HepG2 (cell line): ENCODE measurements at regions not wholly inside any gene's neighbourhood (a gene's known extent, or its start where the extent isn't known, plus 50 kb on each side); places are given as distances from the start of the nearest gene placed in this dataset.

Experiments used
- ATAC-seq: fragments of 200-7000 bp; cut with Tn5 transposase; 3 replicates; pipeline ENCODE4 v1.9.1; 2020; ENCODE audit warnings: mild to moderate bottlenecking, moderate library complexity
- BruUV-seq: library from RNA; stranded (reverse); fragments of 400-500 nt; replicated peaks from 2 replicates; lab custom pipeline; 2021; lab: Mats Ljungman, UMichigan
- CTCF ChIA-PET: fragments of 300-600 bp; formaldehyde crosslinking; extraction: SDS; loops from one replicate; lab custom pipeline; 2021; ENCODE audit warnings: low total read pairs, inconsistent platforms, low intra/inter-chr PET ratio; lab: Yijun Ruan, JAX
- POLR2A ChIA-PET: fragments of 350-600 bp; sonication (Branson Sonifier 250); formaldehyde crosslinking; loops from one replicate; lab custom pipeline; 2020; ENCODE audit warnings: antibody characterized with exemption, inconsistent platforms; lab: Yijun Ruan, JAX
- DNase-seq: peaks from one replicate; pipeline ENCODE4 v3.0.0-alpha.2; 2015; ENCODE audit warnings: low spot score
- FAIRE-seq: peaks from 3 replicates; lab custom pipeline; 2011; peaks lifted over from hg19 to GRCh38; lab: Jason Lieb, UNC
- H2AFZ ChIP-seq: one replicate; pipeline ENCODE4 v1.6.1; 2011; ENCODE audit warnings: low read length, inconsistent platforms
- H3K27ac ChIP-seq: fragments of 300-600 bp; 3 replicates; pipeline ENCODE4 v1.8.0; 2011; ENCODE audit warnings: mixed run types, mild to moderate bottlenecking, mixed read lengths, low read length, inconsistent platforms; ENCODE audit not compliant: insufficient read depth; ENCODE audit errors: extremely low read length
- H3K27me3 ChIP-seq, 2 experiments: fragments of 200-600 bp in 1 of 2; 2 replicates in 1 of 2; 3 replicates in 1 of 2; pipeline versions ENCODE4 v1.6.0 to v1.8.0; 2011; ENCODE audit warnings: low read length in 2 of 2, mild to moderate bottlenecking in 2 of 2, moderate library complexity in 2 of 2, inconsistent platforms in 1 of 2; ENCODE audit not compliant: insufficient read depth in 2 of 2, control insufficient read depth in 1 of 2
- H3K36me3 ChIP-seq, 2 experiments: fragments of 200-600 bp in 1 of 2; replicated peaks in 1 of 2; 2 replicates in 1 of 2; 3 replicates in 1 of 2; pipeline versions ENCODE4 v1.5.1 to v1.8.0; 2011; ENCODE audit warnings: low read length in 2 of 2, inconsistent platforms in 1 of 2; ENCODE audit not compliant: insufficient read depth in 2 of 2, control insufficient read depth in 1 of 2
- H3K4me1 ChIP-seq: 2 replicates; pipeline ENCODE4 v1.5.1; 2012; ENCODE audit warnings: low read length, inconsistent platforms; ENCODE audit not compliant: insufficient read depth
- H3K4me2 ChIP-seq: 2 replicates; pipeline ENCODE4 v1.6.0; 2011; ENCODE audit warnings: low read depth, low read length, inconsistent platforms
- H3K4me3 ChIP-seq, 3 experiments: fragments of 200-600 bp in 1 of 3; sonication (generic), shearing (Covaris generic) in 1 of 3; replicated peaks in 1 of 3; 2 replicates each; pipeline ENCODE4 v1.5.1; 2011 to 2016; ENCODE audit warnings: low read length in 3 of 3, inconsistent platforms in 2 of 3, low read depth in 2 of 3, mild to moderate bottlenecking in 2 of 3, control low read depth in 1 of 3, mixed read lengths in 1 of 3; ENCODE audit not compliant: insufficient read depth in 1 of 3
- H3K79me2 ChIP-seq: one replicate; pipeline ENCODE4 v1.6.1; 2011; ENCODE audit warnings: low read length, inconsistent platforms; ENCODE audit not compliant: insufficient read depth
- H3K9ac ChIP-seq: 2 replicates; pipeline ENCODE4 v1.6.0; 2011; ENCODE audit warnings: mild to moderate bottlenecking, low read depth, low read length, inconsistent platforms; ENCODE audit not compliant: insufficient read depth
- H3K9me3 ChIP-seq: 2 replicates; pipeline ENCODE4 v1.5.1; 2012; ENCODE audit warnings: mild to moderate bottlenecking, low read length
- H4K20me1 ChIP-seq: 2 replicates; pipeline ENCODE4 v1.6.0; 2011; ENCODE audit warnings: inconsistent platforms, mild to moderate bottlenecking, low read length, moderate library complexity; ENCODE audit not compliant: insufficient read depth
- CBX5 ChIP-seq: sonication (generic); formaldehyde crosslinking; IDR thresholded peaks from 2 replicates; pipeline ENCODE4 v1.4.0; 2020; ENCODE audit warnings: missing genetic modification reagents, borderline replicate concordance
- EED ChIP-seq: sonication (generic); formaldehyde crosslinking; IDR thresholded peaks from 2 replicates; pipeline ENCODE4 v1.5.0; 2020; ENCODE audit warnings: mild to moderate bottlenecking, missing genetic modification reagents
- KLF15 ChIP-seq: sonication (generic); formaldehyde crosslinking; IDR thresholded peaks from 2 replicates; pipeline ENCODE4 v1.8.1; 2023; ENCODE audit warnings: borderline replicate concordance, mild to moderate bottlenecking, inconsistent platforms, missing genetic modification reagents, mixed read lengths
- NR2F6 ChIP-seq, 2 experiments: IDR thresholded peaks; 2 replicates each; pipeline ENCODE4 v1.6.1; 2016; ENCODE audit warnings: antibody characterized with exemption in 1 of 2, mild to moderate bottlenecking in 1 of 2
- PRPF4 ChIP-seq: fragments of 200-400 bp; formaldehyde crosslinking; IDR thresholded peaks from 2 replicates; pipeline ENCODE4 v1.6.1; 2016; ENCODE audit warnings: low read length, low read depth; ENCODE audit not compliant: poor library complexity, severe bottlenecking
- SRY ChIP-seq: sonication (generic); formaldehyde crosslinking; IDR thresholded peaks from 2 replicates; pipeline ENCODE4 v1.8.0; 2022; ENCODE audit warnings: mild to moderate bottlenecking, missing genetic modification reagents
- U2AF2 ChIP-seq: fragments of 200-400 bp; formaldehyde crosslinking; IDR thresholded peaks from 2 replicates; pipeline ENCODE4 v1.6.1; 2017; ENCODE audit warnings: low read depth, mild to moderate bottlenecking, low read length
- ZKSCAN1 ChIP-seq: fragments of 150-350 bp; IDR thresholded peaks from 2 replicates; pipeline ENCODE4 v1.6.1; 2014; ENCODE audit warnings: low read length
- ZNF672 ChIP-seq: sonication (generic); formaldehyde crosslinking; IDR thresholded peaks from 2 replicates; pipeline ENCODE4 v1.8.1; 2022; ENCODE audit warnings: missing genetic modification reagents
- WGBS: methylation state at CpG from one replicate; pipeline ENCODE4 v1.1.6; 2017; ENCODE audit warnings: low lambda C conversion rate; 5-methylcytosine and 5-hydroxymethylcytosine counted together
- in situ Hi-C: cut with HindIII; loops from 2 replicates; pipeline ENCODE4 v1.10.0; 2017; ENCODE audit warnings: low pct_unique_long_range_greater_than_20kb; ENCODE audit not compliant: extremely low pct_ligation_motif_present
- intact Hi-C: fragments of 100-400 bp; cut with micrococcal nuclease; formaldehyde crosslinking; loops from one replicate; pipeline ENCODE4 v1.10.0; 2022; ENCODE audit not compliant: unreplicated experiment
- TF ChIP-seq, protein P1 (sequence below): sonication (generic); formaldehyde crosslinking; IDR thresholded peaks from 2 replicates; pipeline ENCODE4 v1.5.1; 2020; ENCODE audit warnings: mild to moderate bottlenecking, missing genetic modification reagents, borderline replicate concordance
- TF ChIP-seq, protein P2 (sequence below): sonication (generic); formaldehyde crosslinking; IDR thresholded peaks from 2 replicates; pipeline ENCODE4 v1.5.1; 2020; ENCODE audit warnings: missing genetic modification reagents, mild to moderate bottlenecking, borderline replicate concordance

DNA sequence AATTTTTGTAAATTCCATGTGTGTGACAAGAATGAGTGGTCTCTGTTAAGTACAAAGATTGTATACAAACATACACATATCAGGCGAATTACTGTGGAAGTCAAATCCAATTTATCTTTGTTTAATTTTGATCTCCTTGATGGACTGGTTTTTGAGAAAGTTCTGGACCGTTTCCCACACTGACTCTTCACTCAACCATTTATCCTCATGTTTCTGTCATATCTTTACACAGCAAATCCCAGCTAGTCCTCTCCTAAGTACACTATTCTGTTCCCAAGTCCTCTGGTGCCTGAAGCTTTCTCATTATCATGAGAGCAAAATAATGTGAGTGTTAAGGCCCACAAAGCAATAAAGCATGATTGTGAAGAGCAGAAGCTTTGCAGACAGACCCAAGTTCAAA lies 189.9 kb downstream of the WNT5A start (continued):
- TF ChIP-seq, protein P1, sequence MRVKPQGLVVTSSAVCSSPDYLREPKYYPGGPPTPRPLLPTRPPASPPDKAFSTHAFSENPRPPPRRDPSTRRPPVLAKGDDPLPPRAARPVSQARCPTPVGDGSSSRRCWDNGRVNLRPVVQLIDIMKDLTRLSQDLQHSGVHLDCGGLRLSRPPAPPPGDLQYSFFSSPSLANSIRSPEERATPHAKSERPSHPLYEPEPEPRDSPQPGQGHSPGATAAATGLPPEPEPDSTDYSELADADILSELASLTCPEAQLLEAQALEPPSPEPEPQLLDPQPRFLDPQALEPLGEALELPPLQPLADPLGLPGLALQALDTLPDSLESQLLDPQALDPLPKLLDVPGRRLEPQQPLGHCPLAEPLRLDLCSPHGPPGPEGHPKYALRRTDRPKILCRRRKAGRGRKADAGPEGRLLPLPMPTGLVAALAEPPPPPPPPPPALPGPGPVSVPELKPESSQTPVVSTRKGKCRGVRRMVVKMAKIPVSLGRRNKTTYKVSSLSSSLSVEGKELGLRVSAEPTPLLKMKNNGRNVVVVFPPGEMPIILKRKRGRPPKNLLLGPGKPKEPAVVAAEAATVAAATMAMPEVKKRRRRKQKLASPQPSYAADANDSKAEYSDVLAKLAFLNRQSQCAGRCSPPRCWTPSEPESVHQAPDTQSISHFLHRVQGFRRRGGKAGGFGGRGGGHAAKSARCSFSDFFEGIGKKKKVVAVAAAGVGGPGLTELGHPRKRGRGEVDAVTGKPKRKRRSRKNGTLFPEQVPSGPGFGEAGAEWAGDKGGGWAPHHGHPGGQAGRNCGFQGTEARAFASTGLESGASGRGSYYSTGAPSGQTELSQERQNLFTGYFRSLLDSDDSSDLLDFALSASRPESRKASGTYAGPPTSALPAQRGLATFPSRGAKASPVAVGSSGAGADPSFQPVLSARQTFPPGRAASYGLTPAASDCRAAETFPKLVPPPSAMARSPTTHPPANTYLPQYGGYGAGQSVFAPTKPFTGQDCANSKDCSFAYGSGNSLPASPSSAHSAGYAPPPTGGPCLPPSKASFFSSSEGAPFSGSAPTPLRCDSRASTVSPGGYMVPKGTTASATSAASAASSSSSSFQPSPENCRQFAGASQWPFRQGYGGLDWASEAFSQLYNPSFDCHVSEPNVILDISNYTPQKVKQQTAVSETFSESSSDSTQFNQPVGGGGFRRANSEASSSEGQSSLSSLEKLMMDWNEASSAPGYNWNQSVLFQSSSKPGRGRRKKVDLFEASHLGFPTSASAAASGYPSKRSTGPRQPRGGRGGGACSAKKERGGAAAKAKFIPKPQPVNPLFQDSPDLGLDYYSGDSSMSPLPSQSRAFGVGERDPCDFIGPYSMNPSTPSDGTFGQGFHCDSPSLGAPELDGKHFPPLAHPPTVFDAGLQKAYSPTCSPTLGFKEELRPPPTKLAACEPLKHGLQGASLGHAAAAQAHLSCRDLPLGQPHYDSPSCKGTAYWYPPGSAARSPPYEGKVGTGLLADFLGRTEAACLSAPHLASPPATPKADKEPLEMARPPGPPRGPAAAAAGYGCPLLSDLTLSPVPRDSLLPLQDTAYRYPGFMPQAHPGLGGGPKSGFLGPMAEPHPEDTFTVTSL (CRISPR knock-in tag) = no peak
- TF ChIP-seq KLF15 (CRISPR knock-in tag) = no peak

DNA sequence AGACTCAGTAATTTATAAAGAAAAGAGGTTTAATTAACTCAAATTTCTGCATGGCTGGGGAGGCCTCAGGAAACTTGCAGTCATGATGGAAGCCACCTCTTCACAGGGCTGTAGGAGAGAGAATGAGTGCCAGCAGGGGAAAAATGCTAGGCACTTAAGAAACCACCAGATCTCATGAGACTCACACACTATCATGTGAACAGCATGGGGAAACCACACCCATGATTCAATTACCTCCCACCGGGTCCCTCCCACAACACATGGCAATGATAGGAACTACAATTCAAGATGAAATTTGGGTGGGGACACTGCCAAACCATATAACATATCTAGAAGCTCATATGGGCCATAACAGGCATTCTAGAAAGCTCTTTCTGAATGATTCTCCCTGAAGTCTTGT lies 190.3 kb downstream of the WNT5A start:
- Histone ChIP-seq H3K4me3 (no peak overlapping the region), H3K9me3 (no peaks in the 10 kb centered on the region; the same call in 1 of the 2 replicates), H3K9ac (no peak overlapping the region), H3K27ac (no peak overlapping the region), H2AFZ (no peak overlapping the region), H4K20me1 (no peaks in the 10 kb centered on the region), H3K27me3 (no peaks in the 10 kb centered on the region), H3K79me2 (no peaks in the 10 kb centered on the region), H3K36me3 (no peaks in the 10 kb centered on the region), H3K4me2 (no peak overlapping the region)
- in situ Hi-C loops (no loop called here), intact Hi-C loops (no loop called here)
- DNase-seq (no peak), FAIRE-seq (no peak), ATAC-seq (no peak)
- 0% methylated on average over 1 of the region's 1 CpG for WGBS
- CTCF ChIA-PET = no interaction called here
- no TSS peak for BruUV-seq
- no peak for TF ChIP-seq NR2F6 (IDR thresholded peaks at IDR 0.05)
- TF ChIP-seq NR2F6 (CRISPR knock-in tag; IDR thresholded peaks at IDR 0.05) = no peak
- TF ChIP-seq, protein P2, sequence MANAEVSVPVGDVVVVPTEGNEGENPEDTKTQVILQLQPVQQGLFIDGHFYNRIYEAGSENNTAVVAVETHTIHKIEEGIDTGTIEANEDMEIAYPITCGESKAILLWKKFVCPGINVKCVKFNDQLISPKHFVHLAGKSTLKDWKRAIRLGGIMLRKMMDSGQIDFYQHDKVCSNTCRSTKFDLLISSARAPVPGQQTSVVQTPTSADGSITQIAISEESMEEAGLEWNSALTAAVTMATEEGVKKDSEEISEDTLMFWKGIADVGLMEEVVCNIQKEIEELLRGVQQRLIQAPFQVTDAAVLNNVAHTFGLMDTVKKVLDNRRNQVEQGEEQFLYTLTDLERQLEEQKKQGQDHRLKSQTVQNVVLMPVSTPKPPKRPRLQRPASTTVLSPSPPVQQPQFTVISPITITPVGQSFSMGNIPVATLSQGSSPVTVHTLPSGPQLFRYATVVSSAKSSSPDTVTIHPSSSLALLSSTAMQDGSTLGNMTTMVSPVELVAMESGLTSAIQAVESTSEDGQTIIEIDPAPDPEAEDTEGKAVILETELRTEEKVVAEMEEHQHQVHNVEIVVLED (CRISPR knock-in tag) = no peak
- no peak for TF ChIP-seq SRY (CRISPR knock-in tag)
- TF ChIP-seq ZNF672 (CRISPR knock-in tag) = no peak
- TF ChIP-seq U2AF2 = no peak
- no peak for TF ChIP-seq PRPF4
- no peak for TF ChIP-seq EED (CRISPR knock-in tag)
- TF ChIP-seq ZKSCAN1 = no peak
- TF ChIP-seq CBX5 = no peak
- TF ChIP-seq, all 625 proteins: peak for 0
- H3K4me1 ChIP-seq = no peaks in the 10 kb centered on the region
- POLR2A ChIA-PET = no interaction called here
